ENCODE measurements at regions not wholly inside any gene's neighbourhood (a gene's known extent, or its start where the extent isn't known, plus 50 kb on each side); places are given as distances from the start of the nearest gene placed in this dataset.

- no peak overlapping the region for H3K27ac Mint-ChIP-seq
- no peak overlapping the region for H3K4me3 Mint-ChIP-seq
- no peak for DNase-seq
- no peaks in the 10 kb centered on the region for H3K36me3 Mint-ChIP-seq
- H3K9me3 Mint-ChIP-seq: peaks cover 0 to 4% of the 10 kb centered on the region in 2 donors
- H3K4me1 Mint-ChIP-seq: no peaks in the 10 kb centered on the region
- ATAC-seq (replicated peaks): no peak
- H3K27me3 Mint-ChIP-seq: peaks cover 5 to 8% of the 10 kb centered on the region in 2 donors
Measured at GRCh38 chr17:33474789-33475188, 181.7 kb upstream of the ASIC2 start.

- peaks cover 0 to 4% of the 10 kb centered on the region in 2 donors for H3K9me3 Mint-ChIP-seq
Measured at GRCh38 chr17:33475594-33475993, 182.5 kb upstream of the ASIC2 start.

GRCh38 chr17:33481652-33482051, 188.6 kb upstream of the ASIC2 start:
- no peak for ATAC-seq (replicated peaks)
- H3K36me3 Mint-ChIP-seq: no peaks in the 10 kb centered on the region

More at GRCh38 chr17:33475594-33475993, 182.5 kb upstream of the ASIC2 start:
- H3K27ac Mint-ChIP-seq: no peak overlapping the region
- DNase-seq (no peak), ATAC-seq (replicated peaks) (no peak)
- peaks cover 5 to 8% of the 10 kb centered on the region in 2 donors for H3K27me3 Mint-ChIP-seq
- no peak overlapping the region for H3K4me3 Mint-ChIP-seq
- H3K36me3 Mint-ChIP-seq: no peaks in the 10 kb centered on the region
- no peaks in the 10 kb centered on the region for H3K4me1 Mint-ChIP-seq

GRCh38 chr17:33482636-33483035, 189.5 kb upstream of the ASIC2 start:
- Mint-ChIP-seq H3K27me3 (no peaks in the 10 kb centered on the region), H3K36me3 (no peaks in the 10 kb centered on the region), H3K27ac (no peak overlapping the region), H3K9me3 (peaks cover 0 to 2% of the 10 kb centered on the region in 2 donors), H3K4me1 (no peaks in the 10 kb centered on the region), H3K4me3 (no peak overlapping the region)
- DNase-seq: no peak
- ATAC-seq (replicated peaks): no peak

More at GRCh38 chr17:33481652-33482051, 188.6 kb upstream of the ASIC2 start:
- no peak for DNase-seq
- Mint-ChIP-seq H3K4me3 (no peak overlapping the region), H3K4me1 (no peaks in the 10 kb centered on the region), H3K27ac (no peak overlapping the region), H3K27me3 (no peaks in the 10 kb centered on the region), H3K9me3 (peaks cover 0 to 2% of the 10 kb centered on the region in 2 donors)

- ATAC-seq (replicated peaks) (no peak), DNase-seq (no peak)
- Mint-ChIP-seq H3K9me3 (peaks cover 0 to 2% of the 10 kb centered on the region in 2 donors), H3K27me3 (no peaks in the 10 kb centered on the region), H3K36me3 (no peaks in the 10 kb centered on the region), H3K27ac (no peak overlapping the region), H3K4me1 (no peaks in the 10 kb centered on the region), H3K4me3 (no peak overlapping the region)
Measured at GRCh38 chr17:33484559-33484958, 191.5 kb upstream of the ASIC2 start.

GRCh38 chr17:33486135-33486885, 193.2 kb upstream of the ASIC2 start:
- Mint-ChIP-seq H3K4me1 (no peaks in the 10 kb centered on the region), H3K4me3 (no peak overlapping the region), H3K9me3 (peaks cover 0 to 2% of the 10 kb centered on the region in 2 donors), H3K27ac (no peak overlapping the region), H3K27me3 (no peaks in the 10 kb centered on the region), H3K36me3 (no peaks in the 10 kb centered on the region)
- ATAC-seq (replicated peaks): no peak
- DNase-seq: no peak

GRCh38 chr17:33487187-33487879, 194.2 kb upstream of the ASIC2 start:
- ATAC-seq (replicated peaks): no peak
- no peak for DNase-seq
- peaks cover 0 to 2% of the 10 kb centered on the region in 2 donors for H3K9me3 Mint-ChIP-seq
- H3K36me3 Mint-ChIP-seq: no peaks in the 10 kb centered on the region
- no peaks in the 10 kb centered on the region for H3K27me3 Mint-ChIP-seq
- H3K27ac Mint-ChIP-seq: no peak overlapping the region
- no peaks in the 10 kb centered on the region for H3K4me1 Mint-ChIP-seq
- no peak overlapping the region for H3K4me3 Mint-ChIP-seq

GRCh38 chr17:33491871-33492481, 198.9 kb upstream of the ASIC2 start:
- no peak overlapping the region for H3K27ac Mint-ChIP-seq
- DNase-seq: no peak
- no peaks in the 10 kb centered on the region for H3K4me1 Mint-ChIP-seq
- no peaks in the 10 kb centered on the region for H3K9me3 Mint-ChIP-seq
- ATAC-seq (replicated peaks): no peak
- H3K4me3 Mint-ChIP-seq: no peak overlapping the region
- no peaks in the 10 kb centered on the region for H3K27me3 Mint-ChIP-seq
- no peaks in the 10 kb centered on the region for H3K36me3 Mint-ChIP-seq

- Mint-ChIP-seq H3K9me3 (no peaks in the 10 kb centered on the region), H3K27ac (no peak overlapping the region), H3K4me1 (no peaks in the 10 kb centered on the region), H3K27me3 (no peaks in the 10 kb centered on the region), H3K36me3 (no peaks in the 10 kb centered on the region), H3K4me3 (no peak overlapping the region)
- no peak for ATAC-seq (replicated peaks)
- DNase-seq: no peak
Measured at GRCh38 chr17:33492731-33493265, 199.7 kb upstream of the ASIC2 start.

- Mint-ChIP-seq H3K4me1 (no peaks in the 10 kb centered on the region), H3K27ac (no peak overlapping the region), H3K4me3 (no peak overlapping the region), H3K27me3 (no peaks in the 10 kb centered on the region), H3K9me3 (no peaks in the 10 kb centered on the region), H3K36me3 (no peaks in the 10 kb centered on the region)
- DNase-seq (no peak), ATAC-seq (replicated peaks) (no peak)
Measured at GRCh38 chr17:33493566-33493965, 200.5 kb upstream of the ASIC2 start.

- no peaks in the 10 kb centered on the region for H3K9me3 Mint-ChIP-seq
- no peak overlapping the region for H3K27ac Mint-ChIP-seq
- no peaks in the 10 kb centered on the region for H3K36me3 Mint-ChIP-seq
- no peak overlapping the region for H3K4me3 Mint-ChIP-seq
- H3K4me1 Mint-ChIP-seq: no peaks in the 10 kb centered on the region
- DNase-seq: no peak
- H3K27me3 Mint-ChIP-seq: no peaks in the 10 kb centered on the region
- no peak for ATAC-seq (replicated peaks)
Measured at GRCh38 chr17:33494151-33494550, 201.1 kb upstream of the ASIC2 start.

GRCh38 chr17:33497623-33498022, 204.5 kb upstream of the ASIC2 start:
- Mint-ChIP-seq H3K4me3 (no peak overlapping the region), H3K36me3 (no peaks in the 10 kb centered on the region), H3K27ac (no peak overlapping the region), H3K4me1 (no peaks in the 10 kb centered on the region), H3K9me3 (no peaks in the 10 kb centered on the region), H3K27me3 (no peaks in the 10 kb centered on the region)
- ATAC-seq (replicated peaks): no peak
- DNase-seq: no peak

- ATAC-seq (replicated peaks): no peak
- DNase-seq: no peak
- Mint-ChIP-seq H3K27ac (no peak overlapping the region), H3K4me3 (no peak overlapping the region), H3K36me3 (no peaks in the 10 kb centered on the region), H3K27me3 (no peaks in the 10 kb centered on the region), H3K9me3 (peaks cover 0 to 2% of the 10 kb centered on the region in 2 donors), H3K4me1 (no peaks in the 10 kb centered on the region)
Measured at GRCh38 chr17:33498069-33498468, 205.0 kb upstream of the ASIC2 start.

- no peaks in the 10 kb centered on the region for H3K36me3 Mint-ChIP-seq
- H3K4me3 Mint-ChIP-seq: no peak overlapping the region
- H3K9me3 Mint-ChIP-seq: peaks cover 0 to 2% of the 10 kb centered on the region in 2 donors
- no peak overlapping the region for H3K27ac Mint-ChIP-seq
- DNase-seq (no peak), ATAC-seq (replicated peaks) (no peak)
- no peaks in the 10 kb centered on the region for H3K27me3 Mint-ChIP-seq
- H3K4me1 Mint-ChIP-seq: no peaks in the 10 kb centered on the region
Measured at GRCh38 chr17:33499040-33499439, 205.9 kb upstream of the ASIC2 start.
